ENCODE measurements at regions not wholly inside any gene's neighbourhood (a gene's known extent, or its start where the extent isn't known, plus 50 kb on each side); places are given as distances from the start of the nearest gene placed in this dataset.

DNA sequence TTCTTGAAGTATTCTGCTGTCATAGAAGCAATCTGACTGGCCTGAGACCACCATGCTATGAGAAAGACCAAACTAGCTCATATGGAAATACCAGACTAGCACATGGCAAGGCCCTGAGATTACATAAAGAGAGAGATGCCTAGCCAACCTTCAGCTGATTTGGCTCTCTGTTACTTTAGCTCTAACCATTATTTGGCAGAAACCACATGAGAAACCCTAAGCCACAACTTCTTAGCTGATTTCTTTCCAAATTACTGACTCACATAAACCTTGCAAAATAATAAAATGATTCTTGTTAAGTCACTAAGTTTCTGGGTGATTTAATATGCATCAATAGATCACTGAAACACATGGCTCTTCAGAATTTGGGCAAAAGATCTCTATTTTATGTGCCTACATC is 295.0 kb upstream of the ZNF521 start:
- no peak for DNase-seq (ENCODE audit: low read depth)

GRCh38 chr18:25639596-25639995 is 287.6 kb upstream of the ZNF521 start:
- no peak for DNase-seq (ENCODE audit: low read depth)

- no peak for DNase-seq (ENCODE audit: low read depth)
These were observed 281.6 kb upstream of the ZNF521 start for GRCh38 chr18:25633563-25633962.

DNA sequence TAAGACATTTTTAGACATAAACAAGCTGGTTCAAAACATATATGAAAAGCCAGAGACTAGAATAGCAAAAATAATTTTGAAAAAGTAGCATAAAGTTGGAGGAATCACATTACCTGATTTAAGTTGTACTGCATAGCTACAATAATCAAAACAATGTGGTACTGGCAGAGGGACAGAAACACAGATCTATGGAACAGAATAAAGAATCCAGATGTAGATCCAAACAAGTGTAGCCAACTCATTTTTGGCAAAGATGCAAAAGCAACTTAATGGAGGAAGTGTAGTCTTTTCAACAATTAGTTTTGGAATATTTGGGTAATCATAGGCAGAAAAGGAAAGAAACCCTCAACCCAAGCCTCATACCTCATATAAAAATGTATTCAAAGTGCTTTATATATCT is 278.7 kb upstream of the ZNF521 start:
- no peak for DNase-seq (ENCODE audit: low read depth)

GRCh38 chr18:25621682-25622081 is 269.7 kb upstream of the ZNF521 start:
- DNase-seq (ENCODE audit: low read depth) = no peak

GRCh38 chr18:25621144-25621543 is 269.2 kb upstream of the ZNF521 start:
- no peak for DNase-seq (ENCODE audit: low read depth)

- no peak for DNase-seq (ENCODE audit: low read depth)
These were observed 262.2 kb upstream of the ZNF521 start for GRCh38 chr18:25614168-25614567.

GRCh38 chr18:25612466-25612865 is 260.5 kb upstream of the ZNF521 start:
- no peak for DNase-seq (ENCODE audit: low read depth)

DNA sequence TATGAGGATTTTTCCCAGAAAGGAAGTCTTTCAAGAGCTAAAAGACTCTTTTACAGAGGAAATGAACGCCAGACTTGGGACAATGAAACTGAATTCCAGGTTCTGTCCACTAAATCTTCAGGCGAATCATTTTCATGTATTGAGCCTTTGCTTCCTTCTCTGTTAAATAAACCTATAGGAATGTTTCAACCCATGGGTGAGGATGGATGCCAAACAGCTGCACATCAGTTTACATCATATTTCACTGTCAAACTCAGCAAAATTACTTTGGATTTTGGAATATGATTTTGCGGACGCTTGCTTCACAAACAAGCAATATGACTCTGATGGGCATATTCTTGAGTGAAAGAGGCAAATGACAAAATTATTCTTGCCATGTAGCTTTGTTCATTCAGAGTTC is 256.1 kb upstream of the ZNF521 start:
- DNase-seq (ENCODE audit: low read depth) = no peak

GRCh38 chr18:25604894-25605597 is 253.1 kb upstream of the ZNF521 start:
- DNase-seq (ENCODE audit: low read depth) = no peak

DNA sequence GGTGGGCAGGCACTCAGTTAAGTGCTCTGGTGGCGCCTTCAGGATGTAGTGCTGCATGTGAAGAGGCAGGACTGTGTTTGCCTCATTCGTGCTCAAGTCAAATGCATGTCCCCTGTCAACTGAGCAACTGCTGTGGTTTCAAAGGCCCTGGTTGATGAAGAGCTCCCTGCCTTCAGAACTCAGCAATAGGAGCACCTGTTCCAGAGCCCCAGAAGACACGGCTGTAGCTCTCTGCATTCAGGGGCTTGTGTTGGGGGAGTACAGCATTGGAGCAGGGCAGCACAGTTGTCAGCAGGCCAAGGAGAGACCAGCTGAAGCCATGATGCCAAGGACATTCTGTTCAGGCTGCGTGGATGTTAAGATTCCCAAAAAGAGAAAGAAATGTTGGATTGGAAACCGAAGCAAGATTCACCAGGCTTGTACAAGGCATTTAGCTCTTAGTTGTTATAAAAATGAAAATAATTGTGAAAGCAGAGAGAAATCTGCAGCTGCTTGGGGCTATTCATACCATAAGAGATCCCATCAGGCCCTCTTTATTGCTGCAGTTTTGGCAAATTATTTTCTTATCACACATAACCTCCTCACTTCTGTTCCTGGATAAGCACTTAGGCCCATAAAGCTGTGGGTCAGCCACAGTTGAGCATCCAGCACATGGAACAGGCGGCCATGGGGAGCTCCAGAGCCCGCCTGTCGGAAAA is 252.4 kb upstream of the ZNF521 start:
- DNase-seq (ENCODE audit: low read depth) = no peak

GRCh38 chr18:25599443-25599842 is 247.5 kb upstream of the ZNF521 start:
- no peak for DNase-seq (ENCODE audit: low read depth)

DNA sequence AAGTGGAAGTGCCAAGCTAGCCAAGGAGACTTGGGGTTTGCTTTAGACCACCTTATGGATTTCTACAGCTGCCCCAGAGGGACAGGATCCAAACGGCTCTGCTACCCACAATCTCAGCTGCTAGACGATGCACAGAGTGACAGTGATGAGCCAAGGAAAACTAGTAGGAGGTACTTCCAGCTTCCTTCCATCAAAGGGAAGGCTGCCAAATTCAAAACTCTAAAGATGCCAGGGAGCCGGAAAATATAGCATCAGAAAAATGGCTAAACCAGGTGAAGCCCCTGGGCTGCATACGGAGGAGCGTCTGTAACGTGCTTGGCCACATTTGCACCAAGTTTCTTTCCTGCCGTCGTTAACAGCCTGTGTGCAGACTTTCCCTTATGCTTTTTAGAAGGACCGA is 245.5 kb upstream of the ZNF521 start:
- no peak for DNase-seq (ENCODE audit: low read depth)

- no peak for DNase-seq (ENCODE audit: low read depth)
These were observed 243.5 kb upstream of the ZNF521 start for GRCh38 chr18:25595274-25596060.

DNA sequence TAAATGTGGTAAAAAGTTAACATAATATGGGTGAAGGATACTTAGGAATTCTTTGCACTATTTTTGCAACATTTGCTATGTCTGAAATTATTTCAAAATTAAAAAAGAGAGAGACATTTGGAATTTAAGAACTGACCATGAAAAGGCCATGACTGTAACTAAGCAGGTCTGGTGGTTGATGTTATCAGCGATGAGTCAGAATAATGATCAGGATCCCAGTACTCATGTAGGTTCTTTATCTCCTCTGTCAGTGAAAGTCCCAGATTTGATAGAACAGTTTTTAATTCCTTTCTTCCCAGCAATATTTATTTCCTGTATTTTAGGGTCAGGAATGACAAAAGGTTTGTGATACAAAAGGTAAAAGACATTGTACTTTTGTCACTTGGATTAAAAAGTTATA is 242.4 kb upstream of the ZNF521 start:
- no peak for DNase-seq (ENCODE audit: low read depth)

DNA sequence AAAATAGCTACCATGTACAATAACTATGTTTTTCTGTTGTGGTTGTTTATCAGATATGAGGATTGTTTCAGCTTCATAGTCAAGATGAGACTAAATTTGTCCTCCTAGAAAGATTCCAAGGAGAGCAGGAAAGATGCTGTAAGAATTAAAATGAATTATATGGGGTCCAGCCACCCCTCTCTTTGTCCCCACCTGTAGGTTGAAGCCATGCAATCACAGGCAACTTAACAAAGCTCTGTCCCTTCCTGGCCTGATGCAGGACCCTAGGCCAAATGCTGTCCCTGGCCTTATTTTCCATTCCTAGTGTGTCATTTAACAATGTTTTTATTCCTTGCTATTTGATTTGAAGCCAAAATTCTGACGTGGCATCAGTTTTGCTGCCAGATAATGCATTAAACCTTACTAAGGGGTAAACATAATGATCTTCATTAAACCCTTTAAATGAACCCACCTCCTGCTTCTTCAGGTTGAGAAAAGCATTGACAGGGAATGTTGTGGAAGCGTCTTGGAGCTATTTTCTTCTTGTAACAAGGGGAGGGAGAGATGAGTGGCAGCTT is 240.9 kb upstream of the ZNF521 start:
- no peak for DNase-seq (ENCODE audit: low read depth)

DNA sequence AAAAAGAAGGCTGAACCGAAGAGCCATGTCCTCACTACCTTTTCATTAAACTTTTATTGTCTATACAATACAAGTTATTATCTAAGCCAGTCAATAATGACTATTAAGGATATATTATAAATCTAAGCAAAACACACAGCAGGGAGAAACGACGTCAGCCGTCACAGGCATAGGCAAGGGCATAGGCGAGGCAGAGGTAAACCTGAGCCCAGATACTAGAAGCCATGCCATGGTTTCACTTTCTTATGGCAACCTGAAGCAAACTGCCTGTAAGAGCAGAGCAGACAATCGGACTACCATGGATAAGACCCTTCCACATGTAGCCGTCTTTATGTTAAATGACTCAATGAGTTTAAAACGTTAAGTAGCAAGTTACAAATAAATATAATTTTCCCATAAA is 238.5 kb upstream of the ZNF521 start:
- DNase-seq (ENCODE audit: low read depth) = no peak

DNA sequence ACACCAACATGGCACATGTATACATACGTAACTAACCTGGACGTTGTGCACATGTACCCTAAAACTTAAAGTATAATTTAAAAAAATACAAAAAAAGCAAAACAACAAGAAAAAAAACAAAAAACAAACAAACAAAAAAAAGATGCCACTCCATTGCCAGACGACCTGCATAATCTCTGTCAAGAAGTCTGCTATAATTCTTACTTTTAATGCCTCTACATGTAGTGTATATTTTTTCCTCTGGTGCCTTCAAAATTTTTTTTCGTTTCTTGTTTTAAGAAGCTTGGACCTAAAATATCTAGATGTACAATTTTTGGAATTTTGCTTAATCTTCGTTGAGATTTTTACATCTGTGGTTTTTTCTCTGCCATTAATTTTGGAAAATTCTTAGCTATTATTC is 235.6 kb upstream of the ZNF521 start:
- no peak for DNase-seq (ENCODE audit: low read depth)

DNA sequence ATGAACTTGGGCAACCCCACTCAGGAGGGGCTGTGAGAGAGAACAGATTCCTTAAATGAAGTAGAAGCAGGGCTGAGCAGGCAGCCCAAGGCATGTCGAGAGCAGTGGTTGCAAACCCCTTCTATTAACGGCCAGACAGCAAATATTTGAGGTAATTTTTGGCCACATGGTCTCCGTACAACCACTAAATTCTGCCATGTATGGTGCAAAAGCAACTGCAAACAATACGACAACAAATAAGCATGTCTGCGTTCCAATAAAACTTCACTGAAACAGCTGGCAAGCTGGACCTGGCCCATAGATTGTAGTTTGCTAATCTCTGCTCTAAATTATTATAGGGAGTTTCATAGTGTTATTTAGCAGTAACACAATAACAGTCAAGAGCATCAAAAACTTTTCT is 217.0 kb upstream of the ZNF521 start:
- no peak for DNase-seq (ENCODE audit: low read depth)

DNA sequence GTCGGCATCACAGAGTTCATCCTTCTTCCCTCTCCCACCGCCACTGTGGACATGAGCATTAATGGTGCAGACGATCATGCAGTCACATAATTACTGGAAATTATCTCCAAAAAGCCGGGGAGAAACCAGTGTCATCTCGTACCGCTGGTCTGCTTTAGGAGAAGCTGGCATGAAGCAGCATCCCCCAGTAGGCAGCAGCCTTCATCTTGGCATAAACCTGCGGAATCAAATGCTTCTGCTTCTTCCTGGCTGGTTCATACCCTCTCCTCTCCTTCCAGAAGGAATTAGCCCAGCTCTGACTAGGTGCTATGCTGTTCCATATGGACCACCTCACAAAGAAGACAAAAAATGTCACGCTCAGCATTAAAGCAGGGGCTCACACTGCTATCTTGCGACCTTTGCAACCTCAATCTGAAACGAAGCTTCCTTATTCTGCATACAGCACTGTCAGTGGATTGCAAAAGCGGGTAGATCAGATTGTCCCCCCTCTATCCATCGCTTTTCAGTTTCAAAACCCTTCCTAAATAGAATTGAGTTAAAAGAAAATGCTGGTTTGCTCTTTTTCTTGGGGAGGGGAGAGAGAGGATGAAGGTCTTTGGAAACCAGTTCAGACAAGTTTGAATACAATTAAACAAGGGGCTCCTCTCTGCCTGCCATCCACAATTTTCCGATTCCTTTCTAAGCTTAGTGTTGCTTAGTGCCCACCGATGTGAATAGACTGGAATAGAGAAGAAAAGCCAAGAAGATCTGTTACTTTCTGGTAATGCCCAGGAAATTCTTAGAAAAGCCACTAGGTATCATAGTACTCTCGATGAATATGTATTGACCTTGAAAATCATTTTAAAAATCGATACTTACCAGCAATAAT is 212.1 kb upstream of the ZNF521 start:
- DNase-seq (ENCODE audit: low read depth) = no peak

DNA sequence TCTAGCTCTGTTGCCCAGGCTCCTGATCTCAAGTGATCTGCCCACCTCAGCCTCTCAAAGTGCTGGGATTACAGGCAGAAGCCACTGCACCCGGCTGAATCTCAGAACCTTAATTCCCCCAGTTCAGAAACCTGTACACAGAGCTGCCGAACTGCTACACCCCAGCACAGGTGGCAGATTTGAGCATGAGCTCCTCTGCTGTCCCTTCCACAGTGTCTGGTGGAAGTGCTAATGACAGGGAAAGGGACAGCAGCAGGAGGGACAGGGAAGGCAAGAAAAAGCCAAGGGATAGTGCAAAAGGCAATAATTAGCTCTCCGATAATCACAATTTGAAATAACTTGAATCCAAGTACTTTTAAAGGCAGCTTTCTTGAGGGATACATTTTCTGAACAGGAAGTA is 211.4 kb upstream of the ZNF521 start:
- DNase-seq (ENCODE audit: low read depth) = no peak

- DNase-seq (ENCODE audit: low read depth) = no peak
These were observed 210.0 kb upstream of the ZNF521 start for GRCh38 chr18:25561918-25562317.
